Fibroblast of skin of scalp (primary cell): ENCODE measurements at regions not wholly inside any gene's neighbourhood (a gene's known extent, or its start where the extent isn't known, plus 50 kb on each side); places are given as distances from the start of the nearest gene placed in this dataset.
"Not testable (repeated sequence)": the region's sequence is repeated elsewhere in the genome, so short reads cannot be mapped to it uniquely, and the experiment has no call there.

ENCODE experiments used
- DNase-seq: peaks from one replicate; pipeline ENCODE4 v3.0.0-alpha.2; 2013

DNA sequence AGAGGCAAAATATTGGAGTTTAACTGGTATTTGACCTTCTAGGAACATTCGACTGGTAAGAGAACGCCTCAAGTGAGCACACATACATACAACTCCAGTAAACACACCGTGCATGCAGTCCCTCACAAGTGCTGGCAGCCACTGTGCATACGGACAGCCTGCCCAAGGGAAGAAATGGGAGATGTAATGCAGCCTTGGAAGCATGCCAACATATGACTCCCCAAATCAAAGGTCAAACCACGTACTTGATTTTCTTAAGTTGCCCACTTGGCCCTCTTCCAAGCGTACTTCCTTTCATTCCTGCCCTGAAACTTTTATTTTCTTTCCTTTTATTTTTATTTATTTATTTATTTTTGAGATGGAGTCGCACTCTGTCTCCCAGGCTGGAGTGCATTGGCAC is 206.6 kb downstream of the SPRY1 start:
- DNase-seq = peak; percentile 14

DNA sequence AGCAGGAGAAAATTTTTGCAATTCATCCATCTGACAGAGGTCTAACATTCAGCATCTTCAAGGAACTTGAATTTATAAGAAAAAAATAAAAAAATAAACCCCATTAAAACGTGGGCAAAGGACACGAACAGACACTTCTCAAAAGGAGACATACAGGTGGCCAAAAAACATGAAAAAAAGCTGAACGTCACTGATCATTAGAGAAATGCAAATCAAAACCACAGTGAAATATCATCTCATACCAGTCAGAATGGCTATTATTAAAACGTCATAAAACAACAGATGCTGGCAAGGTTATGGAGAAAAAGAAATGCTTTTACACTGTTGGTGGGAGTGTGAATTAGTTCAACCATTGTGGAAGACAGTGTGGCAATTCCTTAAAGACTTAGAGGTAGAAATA is 209.2 kb downstream of the SPRY1 start:
- not testable (repeated sequence) for DNase-seq

DNA sequence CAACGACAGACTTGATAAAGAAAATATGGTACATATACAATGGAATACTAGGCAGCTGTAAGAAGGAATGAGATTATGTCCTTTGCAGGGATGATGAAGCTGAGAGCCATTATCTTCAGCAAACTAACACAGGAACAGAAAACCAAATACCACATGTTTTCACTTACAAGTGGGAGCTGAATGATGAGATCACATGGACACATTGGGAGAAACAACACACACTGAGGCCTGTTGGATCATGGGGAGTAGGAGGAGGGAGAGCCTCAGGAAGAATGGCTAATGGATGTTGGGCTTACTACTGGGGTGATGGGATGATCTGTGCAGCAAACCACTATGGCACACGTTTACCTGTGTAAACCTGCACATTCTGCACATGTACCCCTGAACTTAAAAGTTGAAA is 209.7 kb downstream of the SPRY1 start:
- peak; percentile 5 for DNase-seq

- no peak for DNase-seq
These were observed 210.4 kb downstream of the SPRY1 start for GRCh38 chr4:123606946-123607542.

- DNase-seq = no peak
These were observed 213.2 kb downstream of the SPRY1 start for GRCh38 chr4:123609829-123610228.

DNA sequence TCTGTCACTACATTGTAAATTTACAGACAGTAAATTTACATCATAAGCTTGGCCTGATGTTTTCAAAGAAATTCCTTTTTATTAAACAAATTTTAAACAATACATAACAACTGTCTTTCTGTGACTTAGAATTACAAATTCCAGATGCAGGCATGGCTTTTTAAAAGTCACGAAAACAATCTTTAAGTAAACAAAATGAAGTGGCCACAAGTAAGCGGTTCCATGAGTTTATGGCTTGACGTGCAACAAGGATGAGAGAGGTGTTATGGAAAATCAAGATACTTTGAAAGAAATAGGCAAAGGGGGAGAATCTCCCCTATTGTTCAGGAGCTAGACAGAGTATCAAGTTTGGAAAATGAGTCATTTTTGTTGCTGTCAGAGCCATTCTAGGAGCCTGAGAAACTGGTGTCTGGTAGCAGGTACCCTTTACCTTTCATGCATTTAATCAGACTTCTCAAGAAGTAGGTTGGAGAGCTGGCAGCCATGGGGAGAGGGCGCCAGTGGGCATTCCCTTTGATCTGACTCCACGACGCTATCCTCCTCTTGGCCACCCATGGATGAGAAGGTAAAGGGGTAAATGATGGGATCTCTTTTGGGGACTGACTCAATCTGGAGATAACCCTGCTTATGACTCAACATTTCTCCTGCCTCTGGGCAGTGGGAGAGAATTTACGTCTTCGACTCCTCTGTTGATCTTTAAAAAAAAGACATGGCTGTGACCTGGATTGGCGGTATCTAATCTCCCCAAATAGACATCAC is 217.2 kb downstream of the SPRY1 start:
- peak; percentile 8 for DNase-seq

- no peak for DNase-seq
These were observed 219.3 kb downstream of the SPRY1 start for GRCh38 chr4:123615901-123616300.

GRCh38 chr4:123616951-123617461 is 220.4 kb downstream of the SPRY1 start:
- peak; percentile 31 for DNase-seq

DNA sequence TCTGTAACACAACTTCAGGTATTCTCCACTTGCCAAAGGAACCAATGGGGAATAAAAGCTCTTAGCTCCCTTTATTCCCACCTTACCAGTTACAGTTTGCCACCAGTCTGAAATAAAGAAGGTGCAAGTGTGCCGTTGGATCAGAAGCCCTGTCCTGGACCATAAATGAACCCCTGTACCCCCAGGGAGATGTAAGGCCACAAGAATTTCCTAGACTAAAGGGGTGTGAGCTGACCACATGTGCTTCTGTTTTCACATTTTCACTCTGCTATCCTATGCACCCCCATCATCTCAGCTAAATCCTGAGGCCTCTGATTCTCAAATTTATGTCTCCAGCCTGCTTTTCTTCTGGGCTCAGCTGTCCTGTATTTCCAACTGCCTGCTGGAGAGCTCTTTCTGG is 221.2 kb downstream of the SPRY1 start:
- DNase-seq = no peak

- no peak for DNase-seq
These were observed 222.0 kb downstream of the SPRY1 start for GRCh38 chr4:123618606-123619005.

DNA sequence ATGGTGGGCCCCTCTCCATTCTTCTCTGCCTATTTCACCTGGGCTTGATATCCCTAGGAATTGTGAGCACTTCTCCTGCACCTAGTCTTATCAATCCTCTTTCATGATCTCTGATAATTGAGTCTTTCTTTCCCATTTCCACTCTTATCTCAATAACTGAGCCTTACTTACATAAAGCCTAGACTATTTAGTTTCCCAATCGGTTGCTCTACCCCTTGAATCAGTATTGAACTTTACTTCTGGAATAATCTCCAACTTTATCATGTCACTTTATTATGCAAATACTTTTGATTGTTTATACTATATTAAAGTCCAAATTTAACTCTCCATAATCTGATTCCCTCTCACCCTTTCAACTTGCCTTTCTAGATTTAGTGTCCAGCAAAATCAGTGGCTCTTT is 222.7 kb downstream of the SPRY1 start:
- no peak for DNase-seq

DNA sequence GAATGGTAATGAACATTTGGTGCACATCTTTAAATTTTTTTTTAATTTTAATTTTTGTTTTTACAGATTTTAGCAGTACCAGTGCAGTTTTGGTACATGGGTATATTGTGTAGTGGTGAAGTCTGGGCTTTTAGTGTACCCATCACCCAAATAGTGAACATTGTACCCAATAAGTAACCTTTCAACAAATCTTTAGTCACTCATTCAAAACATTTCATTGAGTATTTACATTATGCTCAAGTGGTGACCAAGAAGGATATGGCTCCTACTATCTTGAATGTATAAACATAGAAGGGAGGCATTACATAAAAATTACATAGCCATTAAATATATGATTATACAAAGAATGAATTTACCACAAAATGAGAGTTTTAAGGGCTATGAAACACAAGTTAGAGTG is 223.3 kb downstream of the SPRY1 start:
- DNase-seq = no peak

DNA sequence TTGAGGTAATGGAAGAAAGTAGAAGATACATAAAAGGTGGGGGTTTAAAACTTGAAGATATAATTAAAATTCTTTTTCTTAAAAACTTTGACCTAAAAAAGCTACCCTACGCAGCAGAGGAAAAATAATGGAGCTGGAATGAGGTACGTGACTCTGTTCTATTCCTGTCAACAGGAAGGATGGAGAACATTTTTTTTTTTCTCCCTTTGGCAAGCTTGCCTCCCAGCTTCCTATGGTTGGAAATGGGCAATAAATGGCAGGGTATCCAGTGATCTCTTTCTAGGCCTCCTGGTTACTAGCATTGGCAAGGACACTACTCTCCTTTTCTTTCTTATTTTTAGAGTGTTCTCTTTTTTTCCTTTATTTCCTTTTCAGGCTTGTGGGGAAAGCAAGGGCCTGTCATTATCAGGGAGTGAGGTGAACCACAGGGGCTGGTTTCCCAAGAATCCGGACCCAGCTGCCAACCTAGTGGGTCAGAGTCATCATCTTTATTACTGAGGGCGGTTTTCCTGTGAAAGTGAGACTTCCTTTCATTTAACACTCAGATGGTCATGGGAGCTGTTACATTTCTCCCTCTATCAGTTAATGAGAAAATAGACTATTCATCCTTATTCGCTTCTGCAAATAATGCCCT is 224.6 kb downstream of the SPRY1 start:
- DNase-seq = no peak

DNA sequence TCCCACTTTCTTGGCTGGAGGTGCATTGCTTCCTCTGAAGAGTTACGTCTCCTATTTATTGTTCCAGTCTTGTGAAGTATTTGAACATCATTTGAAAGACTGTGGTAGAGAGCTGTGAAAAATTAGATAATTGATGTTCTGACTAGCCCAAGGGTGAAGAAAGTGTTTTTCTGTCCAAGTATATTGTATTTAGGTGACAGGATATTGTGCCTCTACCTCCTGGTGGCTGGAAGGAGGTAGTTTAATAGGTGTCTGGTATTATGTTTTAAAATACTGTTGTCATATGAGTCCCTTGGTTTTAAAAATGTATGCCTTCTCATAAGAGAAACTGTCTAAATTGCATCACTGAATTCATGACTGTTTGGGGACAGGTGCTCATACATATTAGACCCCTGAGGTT is 226.0 kb downstream of the SPRY1 start:
- no peak for DNase-seq

- no peak for DNase-seq
These were observed 227.0 kb downstream of the SPRY1 start for GRCh38 chr4:123623611-123624010.

DNA sequence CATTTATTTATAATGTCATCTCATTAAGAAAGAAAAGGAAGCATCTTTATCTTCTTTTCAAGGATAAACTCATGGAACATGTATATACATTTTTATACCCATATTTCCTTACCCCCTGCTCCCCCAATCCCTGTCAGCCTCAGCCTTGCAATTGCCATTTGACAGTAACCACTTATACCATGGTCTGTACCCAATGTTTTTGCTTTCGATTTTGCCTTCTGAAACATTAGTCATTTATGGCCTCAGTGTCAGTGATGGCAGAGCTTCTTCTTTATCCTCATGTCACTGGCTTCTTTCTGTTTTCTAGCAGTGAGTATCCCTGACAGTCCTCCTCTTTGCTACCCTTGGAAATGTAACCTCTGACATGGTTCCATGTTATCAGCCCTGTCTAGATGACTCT is 228.4 kb downstream of the SPRY1 start:
- no peak for DNase-seq

- no peak for DNase-seq
These were observed 231.7 kb downstream of the SPRY1 start for GRCh38 chr4:123628288-123628687.

DNA sequence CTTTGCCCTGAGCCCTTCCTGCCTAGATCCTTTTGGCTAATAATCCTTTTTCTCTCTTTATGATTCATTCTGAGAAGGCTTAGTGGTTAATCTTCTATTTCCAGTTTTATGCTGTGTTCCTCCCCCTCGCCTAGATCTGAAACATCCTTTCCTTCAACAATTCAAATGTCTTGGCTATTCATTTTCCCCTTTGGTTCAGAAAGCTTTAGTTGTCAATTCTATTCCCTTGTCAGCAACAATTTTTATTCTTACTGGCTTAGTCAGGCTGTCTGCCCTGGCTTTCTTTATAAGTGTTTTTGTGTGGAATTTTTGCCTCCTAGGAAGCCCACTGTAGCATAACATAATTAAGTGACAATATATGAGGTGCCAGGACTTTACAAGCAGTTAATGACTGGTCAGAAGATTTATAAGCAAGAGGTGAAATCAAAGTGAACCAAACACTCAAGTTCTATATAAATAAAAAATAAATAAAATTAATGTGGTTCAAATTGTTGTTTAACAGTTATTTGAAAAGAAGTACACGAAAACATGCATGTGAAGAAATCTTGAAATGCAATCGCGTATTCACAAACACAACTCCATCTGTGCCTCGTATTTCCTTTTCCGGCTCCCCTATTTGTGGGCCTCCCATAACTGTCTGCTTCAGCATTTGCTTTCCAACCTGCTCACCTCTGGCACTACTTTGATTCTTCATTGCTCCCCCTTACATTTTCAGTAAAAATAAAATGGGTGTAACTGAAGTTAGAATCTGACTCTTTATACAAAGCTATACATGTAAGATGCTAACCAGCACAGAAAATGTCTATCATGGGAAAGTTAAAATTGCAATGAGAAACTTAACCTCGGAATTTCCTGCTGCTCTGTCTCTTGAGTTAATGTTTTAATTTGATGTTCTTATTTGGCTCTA is 235.4 kb downstream of the SPRY1 start:
- peak; percentile 58 for DNase-seq

- peak; percentile 52 for DNase-seq
These were observed 236.1 kb downstream of the SPRY1 start for GRCh38 chr4:123632693-123633030.

DNA sequence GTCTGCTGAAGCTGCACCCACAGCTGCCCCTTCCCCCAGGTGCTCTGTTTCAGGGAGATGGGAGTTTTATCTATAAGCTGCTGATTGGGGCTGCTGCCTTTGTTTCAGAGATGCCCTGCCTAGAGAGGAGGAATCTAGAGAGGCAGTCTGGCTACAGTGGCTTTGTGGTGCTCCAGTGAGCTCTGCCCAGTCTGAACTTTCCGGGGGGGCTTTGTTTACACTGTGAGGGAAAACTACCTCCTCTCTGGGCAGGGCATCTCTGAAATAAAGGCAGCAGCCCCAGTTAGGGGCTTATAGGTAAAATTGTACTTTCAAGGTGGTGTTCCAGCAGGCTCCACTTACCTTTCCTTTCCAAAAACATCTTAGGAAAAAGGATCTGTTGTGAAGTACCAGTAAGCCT is 242.2 kb downstream of the SPRY1 start:
- DNase-seq = no peak

- peak; percentile 37 for DNase-seq
These were observed 243.7 kb downstream of the SPRY1 start for GRCh38 chr4:123640271-123640670.

DNA sequence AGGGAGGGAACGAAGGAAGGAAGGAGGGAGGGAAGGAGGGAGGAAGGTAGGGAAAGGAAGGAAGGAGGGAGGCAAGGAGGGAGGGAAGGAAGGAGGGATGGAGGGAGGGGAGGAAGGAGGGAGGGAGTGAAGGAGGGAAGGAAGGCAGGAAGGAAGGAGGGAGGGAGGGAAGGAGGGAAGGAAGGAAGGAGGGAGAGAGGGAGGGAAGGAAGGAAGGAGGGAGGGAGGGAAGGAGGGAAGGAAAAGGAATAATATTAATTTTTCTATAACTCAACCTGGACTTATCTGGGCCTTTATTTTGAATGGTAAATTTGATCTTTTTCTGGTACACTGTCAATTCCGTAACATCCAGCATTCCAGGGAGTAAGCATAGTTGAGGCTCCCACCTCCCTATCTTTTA is 244.2 kb downstream of the SPRY1 start:
- DNase-seq = no peak

DNA sequence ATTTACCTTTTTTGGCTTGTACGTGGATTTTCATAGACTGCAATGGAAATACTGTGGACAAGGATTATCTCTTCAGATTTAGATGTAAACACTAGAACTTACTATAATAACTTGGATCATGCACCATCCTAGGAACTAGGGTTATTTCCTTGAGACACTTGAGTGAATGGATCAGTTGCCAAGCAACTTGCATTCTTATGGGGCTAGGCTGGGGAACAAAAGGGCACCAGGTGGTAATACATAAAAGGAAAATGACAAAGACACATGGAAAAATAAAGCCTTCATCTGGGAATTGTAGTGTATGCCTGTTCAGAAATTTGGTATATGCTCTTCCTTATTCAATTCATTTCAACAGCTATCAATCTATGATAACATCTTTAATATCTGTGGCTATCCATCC is 247.1 kb downstream of the SPRY1 start:
- no peak for DNase-seq
